Peyer's patch (tissue), 4 donors: ENCODE measurements at regions not wholly inside any gene's neighbourhood (a gene's known extent, or its start where the extent isn't known, plus 50 kb on each side); places are given as distances from the start of the nearest gene placed in this dataset.

Source experiments
- DNase-seq, 3 donors: peaks; one replicate each; pipeline ENCODE4 v3.0.0-alpha.2; 2017 to 2019
- H3K27ac ChIP-seq, 4 donors: fragments of 200-600 bp; sonication (generic); one replicate each; pipeline ENCODE4 v1.5.1; 2016 to 2019
- H3K27me3 ChIP-seq, 2 donors: fragments of 200-600 bp; sonication (generic); one replicate each; pipeline ENCODE4 v1.5.1; 2019
- H3K36me3 ChIP-seq, 3 donors: fragments of 200-600 bp; sonication (generic); one replicate each; pipeline ENCODE4 v1.5.1; 2016 to 2019
- H3K4me1 ChIP-seq, 4 donors: fragments of 200-600 bp; sonication (generic); one replicate each; pipeline ENCODE4 v1.5.1; 2016 to 2019
- H3K4me3 ChIP-seq, 4 donors: fragments of 200-600 bp; sonication (generic); 1 replicate in 3 of 4; 2 replicates in 1 of 4; pipeline ENCODE4 v1.5.1; 2016 to 2019; ENCODE audit warnings: mild to moderate bottlenecking in 1 of 4
- H3K9me3 ChIP-seq, 4 donors: fragments of 200-600 bp; sonication (generic); one replicate each; pipeline ENCODE4 v1.5.1; 2016 to 2019; ENCODE audit warnings: mild to moderate bottlenecking in 1 of 4
- POLR2A ChIP-seq, 2 donors: fragments of 450-650 bp; IDR thresholded peaks; one replicate each; pipeline ENCODE4 v1.5.1; 2017; ENCODE audit warnings: antibody characterized with exemption in 2 of 2, mild to moderate bottlenecking in 2 of 2, moderate library complexity in 2 of 2
- TF ChIP-seq, protein P1 (sequence below), 6 experiments: fragments of 450-650 bp in 4 of 6; fragments of 200-600 bp in 2 of 6; sonication (generic) in 1 of 6; IDR thresholded peaks; one replicate each; pipeline ENCODE4 v1.5.1; 2017 to 2019; ENCODE audit warnings: antibody characterized with exemption in 6 of 6, mild to moderate bottlenecking in 3 of 6, moderate library complexity in 1 of 6

- H3K9me3 ChIP-seq: no peaks in the 10 kb centered on the region
- H3K27me3 ChIP-seq: no peaks in the 10 kb centered on the region
- H3K4me1 ChIP-seq: no peaks in the 10 kb centered on the region
- TF ChIP-seq, protein P1, sequence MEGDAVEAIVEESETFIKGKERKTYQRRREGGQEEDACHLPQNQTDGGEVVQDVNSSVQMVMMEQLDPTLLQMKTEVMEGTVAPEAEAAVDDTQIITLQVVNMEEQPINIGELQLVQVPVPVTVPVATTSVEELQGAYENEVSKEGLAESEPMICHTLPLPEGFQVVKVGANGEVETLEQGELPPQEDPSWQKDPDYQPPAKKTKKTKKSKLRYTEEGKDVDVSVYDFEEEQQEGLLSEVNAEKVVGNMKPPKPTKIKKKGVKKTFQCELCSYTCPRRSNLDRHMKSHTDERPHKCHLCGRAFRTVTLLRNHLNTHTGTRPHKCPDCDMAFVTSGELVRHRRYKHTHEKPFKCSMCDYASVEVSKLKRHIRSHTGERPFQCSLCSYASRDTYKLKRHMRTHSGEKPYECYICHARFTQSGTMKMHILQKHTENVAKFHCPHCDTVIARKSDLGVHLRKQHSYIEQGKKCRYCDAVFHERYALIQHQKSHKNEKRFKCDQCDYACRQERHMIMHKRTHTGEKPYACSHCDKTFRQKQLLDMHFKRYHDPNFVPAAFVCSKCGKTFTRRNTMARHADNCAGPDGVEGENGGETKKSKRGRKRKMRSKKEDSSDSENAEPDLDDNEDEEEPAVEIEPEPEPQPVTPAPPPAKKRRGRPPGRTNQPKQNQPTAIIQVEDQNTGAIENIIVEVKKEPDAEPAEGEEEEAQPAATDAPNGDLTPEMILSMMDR (IDR thresholded peaks at IDR 0.05): no peak
- TF ChIP-seq POLR2A (IDR thresholded peaks at IDR 0.05): no peak
- H3K4me3 ChIP-seq: no peak overlapping the region
- H3K36me3 ChIP-seq: no peaks in the 10 kb centered on the region
- H3K27ac ChIP-seq: no peak overlapping the region
- no peak for DNase-seq
These were observed 189.2 kb downstream of the LRIG3 start for GRCh38 chr12:58731096-58731495.

DNA sequence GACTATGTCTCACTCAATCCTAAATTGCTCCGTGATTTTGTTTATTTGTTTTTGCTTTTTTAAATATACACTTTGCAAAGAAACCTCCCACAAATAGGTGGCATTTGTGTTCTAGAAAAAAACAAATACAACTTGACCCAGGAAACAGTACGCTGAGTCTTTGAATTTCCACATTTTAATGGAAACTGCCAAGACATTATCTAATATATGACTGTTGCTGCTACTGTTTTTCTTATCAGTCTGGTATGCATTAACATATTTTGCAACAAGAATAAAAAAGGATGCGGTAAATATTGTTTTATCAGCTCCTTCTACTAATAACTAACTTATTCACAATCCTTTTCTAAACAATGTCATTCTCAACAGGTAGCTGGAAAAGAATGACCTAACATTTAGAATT, 187.4 kb downstream of the LRIG3 start:
- Histone ChIP-seq H3K4me3 (no peak overlapping the region), H3K36me3 (no peaks in the 10 kb centered on the region), H3K27ac (no peak overlapping the region), H3K27me3 (no peaks in the 10 kb centered on the region), H3K4me1 (no peaks in the 10 kb centered on the region), H3K9me3 (no peaks in the 10 kb centered on the region)
- no peak for DNase-seq
- TF ChIP-seq POLR2A (IDR thresholded peaks at IDR 0.05): no peak
- TF ChIP-seq, protein P1 (IDR thresholded peaks at IDR 0.05): no peak

DNA sequence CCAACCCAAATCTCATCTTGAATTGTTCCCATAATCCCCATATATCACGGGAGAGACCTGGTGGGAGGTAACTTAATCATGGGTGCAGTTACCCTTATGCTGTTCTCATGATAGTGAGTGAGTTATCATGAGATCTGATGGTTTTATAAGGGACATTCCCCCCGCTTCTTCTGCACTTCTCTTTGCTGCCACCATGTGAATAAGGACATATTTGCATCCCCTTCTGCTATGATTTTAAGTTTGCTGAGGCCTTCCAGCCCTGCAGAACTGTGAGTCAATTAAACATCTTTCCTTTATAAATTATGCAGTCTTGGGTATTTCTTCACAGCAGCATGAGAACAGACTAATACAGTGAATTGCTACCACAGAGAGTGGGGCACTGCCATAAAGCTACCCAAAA, 179.1 kb downstream of the LRIG3 start:
- Histone ChIP-seq H3K9me3 (no peaks in the 10 kb centered on the region), H3K27ac (no peak overlapping the region)

DNA sequence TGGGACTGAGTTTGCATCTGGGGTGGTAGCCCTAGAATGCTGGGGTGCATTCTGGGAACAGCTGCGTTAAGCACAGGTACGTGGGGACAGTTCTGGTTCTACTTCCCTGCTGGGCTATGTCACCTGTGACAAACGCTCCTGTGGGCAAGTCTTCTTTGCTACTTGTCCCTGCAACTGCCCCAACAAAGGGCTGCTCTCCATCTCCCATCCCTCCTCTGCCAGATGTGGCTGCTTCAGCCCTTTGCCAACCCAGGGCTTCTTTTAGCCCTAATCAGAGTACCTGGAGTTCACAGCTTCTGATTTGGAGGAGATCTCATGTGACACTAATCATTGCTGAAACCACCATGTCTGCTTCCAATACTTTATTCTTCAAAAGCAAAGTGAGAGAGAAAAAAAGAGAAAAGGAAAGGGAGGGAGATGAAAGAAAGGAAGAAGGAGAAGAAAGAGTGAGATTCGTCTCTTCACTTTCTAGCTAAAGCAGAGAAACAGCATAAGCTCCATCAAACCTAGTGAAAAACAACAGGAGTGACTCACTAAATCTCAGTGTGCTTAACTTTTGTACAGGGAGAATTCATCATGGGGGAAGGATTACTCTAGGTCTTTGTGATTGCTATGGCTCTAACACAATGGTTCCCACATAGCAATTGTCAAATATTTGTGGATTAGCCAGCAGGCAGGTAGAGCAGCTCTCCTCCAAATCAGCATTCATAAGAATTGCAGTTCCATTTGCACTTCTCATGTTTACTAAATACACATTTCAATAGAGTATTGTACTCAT, 174.8 kb downstream of the LRIG3 start:
- H3K27ac ChIP-seq: no peak overlapping the region
- no peaks in the 10 kb centered on the region for H3K36me3 ChIP-seq
- no peaks in the 10 kb centered on the region for H3K4me1 ChIP-seq
- no peaks in the 10 kb centered on the region for H3K27me3 ChIP-seq
- no peaks in the 10 kb centered on the region for H3K9me3 ChIP-seq
- no peak overlapping the region for H3K4me3 ChIP-seq
- TF ChIP-seq, protein P1 (IDR thresholded peaks at IDR 0.05): no peak
- no peak for TF ChIP-seq POLR2A (IDR thresholded peaks at IDR 0.05)
- DNase-seq: no peak

More for the DNA sequence above, 179.1 kb downstream of the LRIG3 start:
- H3K4me3 ChIP-seq: no peak overlapping the region
- TF ChIP-seq, protein P1 (IDR thresholded peaks at IDR 0.05): no peak
- no peak for TF ChIP-seq POLR2A (IDR thresholded peaks at IDR 0.05)
- DNase-seq: no peak
- H3K4me1 ChIP-seq: no peaks in the 10 kb centered on the region
- H3K27me3 ChIP-seq: no peaks in the 10 kb centered on the region
- no peaks in the 10 kb centered on the region for H3K36me3 ChIP-seq

- Histone ChIP-seq H3K27me3 (no peaks in the 10 kb centered on the region), H3K36me3 (no peaks in the 10 kb centered on the region), H3K4me1 (no peaks in the 10 kb centered on the region), H3K27ac (no peak overlapping the region), H3K9me3 (no peaks in the 10 kb centered on the region), H3K4me3 (no peak overlapping the region)
- TF ChIP-seq, protein P1 (IDR thresholded peaks at IDR 0.05): no peak
- no peak for TF ChIP-seq POLR2A (IDR thresholded peaks at IDR 0.05)
- DNase-seq: no peak
These were observed 172.8 kb downstream of the LRIG3 start for GRCh38 chr12:58747533-58747932.
